GM12864 (cell line): ENCODE measurements at regions not wholly inside any gene's neighbourhood (a gene's known extent, or its start where the extent isn't known, plus 50 kb on each side); places are given as distances from the start of the nearest gene placed in this dataset.

ENCODE experiments used
- DNase-seq: peaks from one replicate; pipeline ENCODE4 v3.0.0-alpha.2; 2011; ENCODE audit warnings: low read depth
- H3K4me3 ChIP-seq: 2 replicates; pipeline ENCODE4 v1.5.1; 2011; ENCODE audit warnings: mild to moderate bottlenecking, low read depth, low read length, control low read depth
- TF ChIP-seq, protein P1 (sequence below): IDR thresholded peaks from 2 replicates; pipeline ENCODE4 v1.5.1; 2011; ENCODE audit warnings: low read depth, mild to moderate bottlenecking, moderate library complexity, low read length, control low read depth, inconsistent platforms; ENCODE audit errors: missing control alignments

DNA sequence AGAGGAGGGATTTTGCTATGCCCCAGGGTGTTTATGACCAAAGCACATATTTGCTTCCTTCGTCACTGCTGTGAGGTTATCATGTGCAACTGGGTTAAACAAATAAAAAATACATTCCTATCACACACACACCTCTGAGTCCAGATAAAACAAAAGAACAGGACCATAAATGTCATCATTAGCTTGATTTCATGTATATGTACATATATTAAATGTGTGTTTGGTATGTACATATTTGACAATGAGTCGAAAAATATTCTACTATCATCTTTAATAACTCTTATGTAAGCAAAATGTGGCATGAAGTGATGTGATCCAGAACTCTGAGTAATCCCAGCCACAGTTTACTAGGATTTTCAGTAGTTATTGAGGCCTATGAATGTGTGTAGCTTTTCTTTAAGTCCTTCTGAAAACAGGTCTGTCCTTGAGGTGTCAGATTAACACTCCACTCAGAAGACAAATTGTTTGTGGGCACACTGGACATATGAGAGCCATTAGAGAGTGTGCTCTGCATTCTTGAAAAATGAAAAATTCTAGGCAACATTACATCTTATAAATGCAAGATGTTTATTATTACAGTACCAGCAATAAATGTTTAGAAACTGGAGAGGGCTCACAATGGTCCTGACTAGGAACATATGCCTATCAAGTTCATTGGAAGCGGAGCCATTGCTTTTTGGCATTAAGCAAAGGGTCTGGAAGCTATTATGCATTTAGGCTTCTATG lies 335.1 kb upstream of the SEMA3A start:
- TF ChIP-seq, protein P1, sequence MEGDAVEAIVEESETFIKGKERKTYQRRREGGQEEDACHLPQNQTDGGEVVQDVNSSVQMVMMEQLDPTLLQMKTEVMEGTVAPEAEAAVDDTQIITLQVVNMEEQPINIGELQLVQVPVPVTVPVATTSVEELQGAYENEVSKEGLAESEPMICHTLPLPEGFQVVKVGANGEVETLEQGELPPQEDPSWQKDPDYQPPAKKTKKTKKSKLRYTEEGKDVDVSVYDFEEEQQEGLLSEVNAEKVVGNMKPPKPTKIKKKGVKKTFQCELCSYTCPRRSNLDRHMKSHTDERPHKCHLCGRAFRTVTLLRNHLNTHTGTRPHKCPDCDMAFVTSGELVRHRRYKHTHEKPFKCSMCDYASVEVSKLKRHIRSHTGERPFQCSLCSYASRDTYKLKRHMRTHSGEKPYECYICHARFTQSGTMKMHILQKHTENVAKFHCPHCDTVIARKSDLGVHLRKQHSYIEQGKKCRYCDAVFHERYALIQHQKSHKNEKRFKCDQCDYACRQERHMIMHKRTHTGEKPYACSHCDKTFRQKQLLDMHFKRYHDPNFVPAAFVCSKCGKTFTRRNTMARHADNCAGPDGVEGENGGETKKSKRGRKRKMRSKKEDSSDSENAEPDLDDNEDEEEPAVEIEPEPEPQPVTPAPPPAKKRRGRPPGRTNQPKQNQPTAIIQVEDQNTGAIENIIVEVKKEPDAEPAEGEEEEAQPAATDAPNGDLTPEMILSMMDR: no peak
- no peak overlapping the region for H3K4me3 ChIP-seq
- DNase-seq: no peak

DNA sequence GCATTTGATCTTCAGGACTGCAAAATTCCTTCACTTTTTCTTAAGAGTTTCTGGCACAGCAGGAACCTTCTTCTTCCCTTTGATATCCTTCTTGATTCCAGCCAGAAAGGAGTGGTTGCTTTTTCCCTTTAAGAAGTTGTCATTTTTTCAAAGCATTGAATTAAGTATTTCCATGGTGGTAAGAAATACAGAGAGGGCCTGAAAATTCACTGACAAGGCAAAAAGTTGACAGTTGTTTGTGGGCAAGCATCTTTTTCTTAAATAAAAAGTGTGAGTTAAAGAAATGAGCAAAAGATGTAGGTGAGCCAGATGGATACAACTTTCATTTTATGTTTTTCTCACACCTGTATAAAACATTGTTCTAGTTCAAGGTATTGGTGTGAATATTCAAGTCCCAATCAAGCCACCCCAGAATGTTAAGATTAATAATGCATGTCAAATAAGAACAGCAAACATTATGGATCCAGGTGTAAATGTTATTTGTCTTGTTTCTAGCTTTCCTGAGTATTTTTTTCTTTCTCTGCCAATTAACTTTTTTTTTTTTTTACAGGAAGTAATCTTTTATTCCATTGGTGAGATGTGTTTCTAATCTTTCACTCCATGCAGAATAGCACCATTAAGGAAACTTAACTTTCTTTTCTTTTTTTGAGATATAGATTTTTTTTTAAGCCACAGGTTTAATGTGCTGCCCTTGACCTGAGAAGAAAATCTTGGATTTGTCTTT lies 334.3 kb upstream of the SEMA3A start:
- DNase-seq: no peak
- TF ChIP-seq, protein P1: no peak
- no peak overlapping the region for H3K4me3 ChIP-seq

DNA sequence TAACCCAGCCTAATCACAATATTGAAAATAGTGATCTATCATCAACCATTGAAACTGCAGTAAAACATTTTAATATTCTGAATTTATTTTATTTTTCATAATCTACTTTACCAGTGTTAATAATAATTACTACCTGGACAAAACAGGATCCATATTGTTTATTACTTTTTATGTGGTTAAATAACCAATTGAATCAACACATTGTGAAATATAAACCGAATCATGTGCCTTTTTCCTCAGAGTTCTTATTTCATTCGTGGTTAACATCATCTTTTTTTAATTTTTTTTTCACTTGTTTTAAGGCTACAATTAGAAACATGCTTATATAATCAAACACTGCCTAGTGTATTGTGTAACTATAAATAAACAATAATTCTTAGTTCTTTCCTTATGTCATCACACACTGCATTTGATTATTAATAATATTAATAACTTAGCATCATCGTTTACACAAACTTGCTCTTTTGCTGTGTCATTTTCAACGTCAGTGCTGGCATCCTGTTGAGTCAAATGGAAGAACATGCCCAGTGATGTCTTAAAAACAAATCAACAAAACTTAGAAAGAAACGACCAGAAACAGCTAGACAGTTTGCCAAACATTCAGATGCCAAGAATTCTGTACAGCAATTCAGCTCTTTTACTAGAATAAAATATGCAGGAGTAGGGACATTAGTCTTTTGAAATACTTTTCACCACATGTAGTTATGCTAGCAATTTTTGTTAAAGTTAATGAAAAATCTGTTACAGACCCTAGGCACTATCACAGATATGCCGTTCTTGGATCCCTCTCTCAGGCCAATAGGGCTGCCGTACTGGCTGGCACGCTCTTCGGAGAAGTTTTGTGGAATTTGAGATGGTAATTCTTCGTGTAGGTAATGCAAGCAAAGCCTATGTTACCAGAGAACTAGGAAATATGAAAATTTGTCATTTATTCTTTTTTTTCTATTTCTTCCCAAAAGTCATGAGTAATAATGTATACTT lies 330.4 kb upstream of the SEMA3A start:
- DNase-seq: no peak
- TF ChIP-seq, protein P1: no peak

DNA sequence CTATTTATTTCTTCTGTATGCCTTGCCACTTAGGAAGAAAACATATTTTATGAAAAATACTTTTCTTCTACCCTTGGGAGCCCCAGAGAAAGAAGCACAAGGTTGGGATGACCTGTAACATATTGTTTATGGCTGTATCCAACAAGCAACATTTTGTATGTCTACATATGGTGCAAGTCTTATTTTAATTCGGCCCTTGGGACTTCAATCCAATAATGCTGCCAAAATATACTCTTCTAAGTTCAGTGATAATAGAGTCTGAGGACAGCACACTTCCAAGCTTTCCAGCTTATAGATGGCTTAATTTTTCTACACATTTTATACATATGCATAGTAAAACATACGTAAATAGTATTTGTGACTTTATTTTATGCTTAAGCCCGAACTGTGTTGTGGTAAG lies 318.5 kb upstream of the SEMA3A start:
- no peak overlapping the region for H3K4me3 ChIP-seq
- no peak for DNase-seq
- TF ChIP-seq, protein P1: no peak

More for the DNA sequence above, 330.4 kb upstream of the SEMA3A start:
- H3K4me3 ChIP-seq: no peak overlapping the region

DNA sequence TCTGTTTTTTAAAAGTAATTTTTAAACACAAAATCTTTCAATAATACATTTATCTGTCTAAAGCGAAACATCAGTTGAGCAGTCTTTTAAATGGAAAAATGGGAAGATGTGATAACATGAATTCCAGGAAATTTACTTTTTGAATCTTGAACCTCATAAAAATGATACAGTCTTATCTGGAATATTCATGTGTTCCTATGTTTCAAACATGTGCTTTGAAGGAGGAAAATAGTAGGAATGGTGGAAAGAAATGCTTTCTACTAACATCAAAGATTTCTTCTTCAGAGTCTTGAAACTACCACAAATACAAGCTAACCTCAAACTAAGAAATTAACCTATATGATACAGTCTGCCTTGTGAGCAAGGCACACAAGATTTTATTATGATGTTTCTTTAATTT lies 317.5 kb upstream of the SEMA3A start:
- TF ChIP-seq, protein P1: no peak
- no peak for DNase-seq
- H3K4me3 ChIP-seq: no peak overlapping the region

DNA sequence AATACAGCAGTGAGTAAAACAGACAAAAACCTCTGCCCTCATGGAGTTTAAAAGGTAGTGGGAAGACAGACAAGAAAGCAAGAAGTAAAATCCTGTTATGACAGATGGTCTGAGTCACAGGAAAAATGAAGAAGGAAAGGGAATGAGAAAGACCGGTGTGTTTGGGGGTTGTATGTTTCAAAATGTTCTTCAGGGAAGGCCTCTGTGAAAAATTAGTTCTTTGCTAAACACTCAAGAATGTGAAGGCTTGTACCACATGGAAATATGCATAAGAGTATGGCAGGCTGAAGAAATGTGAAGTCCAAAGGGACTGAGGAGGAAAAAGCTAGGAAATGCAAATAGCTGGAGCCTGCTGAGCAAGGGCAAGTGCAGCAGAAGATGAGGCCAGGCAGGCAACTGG lies 315.9 kb upstream of the SEMA3A start:
- H3K4me3 ChIP-seq: no peak overlapping the region
- TF ChIP-seq, protein P1: no peak
- DNase-seq: no peak
